IPS-11a (cell line): ENCODE measurements at regions not wholly inside any gene's neighbourhood (a gene's known extent, or its start where the extent isn't known, plus 50 kb on each side); places are given as distances from the start of the nearest gene placed in this dataset.
"Not testable (repeated sequence)": the region's sequence is repeated elsewhere in the genome, so short reads cannot be mapped to it uniquely, and the experiment has no call there.

Experiments used
- H3K4me3 ChIP-seq: one replicate; pipeline ENCODE4 v1.5.1; 2013; ENCODE audit warnings: low read depth, low read length, control low read depth

DNA sequence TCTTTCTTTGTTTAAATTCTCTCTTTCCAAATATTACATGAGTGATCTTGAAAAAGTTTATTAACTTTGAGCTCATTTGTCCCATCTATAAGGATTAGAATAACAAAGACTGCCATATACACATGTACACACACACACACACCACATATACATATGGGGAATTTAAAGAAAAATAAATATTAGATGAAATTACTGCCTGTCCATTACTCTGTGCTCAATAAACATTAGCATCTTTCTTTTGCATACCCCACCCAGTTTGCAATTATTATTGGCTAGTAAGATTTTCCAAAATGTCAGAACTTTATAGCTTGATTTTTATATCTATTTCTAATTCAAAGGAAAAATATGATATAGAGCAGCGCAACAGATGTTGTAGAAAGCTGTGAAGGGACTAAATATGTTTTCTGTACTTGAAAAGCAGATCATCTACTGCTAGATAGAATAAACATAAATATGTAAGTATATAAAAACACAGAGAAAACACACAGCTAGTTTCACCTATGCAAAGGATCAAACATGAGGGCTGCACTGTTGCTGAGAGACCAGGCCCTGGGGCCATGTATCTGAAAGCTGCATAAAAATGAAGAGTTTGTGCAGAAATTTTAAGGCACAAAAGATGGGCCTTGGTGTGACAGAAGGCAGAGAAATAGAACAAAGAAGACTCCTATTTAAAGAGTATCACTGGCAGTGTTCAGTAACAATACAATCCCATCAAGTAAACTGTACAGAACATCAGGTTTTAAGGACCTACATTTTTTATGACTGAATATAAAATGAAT is 114.2 kb upstream of the NECTIN3 start:
- H3K4me3 ChIP-seq: no peak overlapping the region

DNA sequence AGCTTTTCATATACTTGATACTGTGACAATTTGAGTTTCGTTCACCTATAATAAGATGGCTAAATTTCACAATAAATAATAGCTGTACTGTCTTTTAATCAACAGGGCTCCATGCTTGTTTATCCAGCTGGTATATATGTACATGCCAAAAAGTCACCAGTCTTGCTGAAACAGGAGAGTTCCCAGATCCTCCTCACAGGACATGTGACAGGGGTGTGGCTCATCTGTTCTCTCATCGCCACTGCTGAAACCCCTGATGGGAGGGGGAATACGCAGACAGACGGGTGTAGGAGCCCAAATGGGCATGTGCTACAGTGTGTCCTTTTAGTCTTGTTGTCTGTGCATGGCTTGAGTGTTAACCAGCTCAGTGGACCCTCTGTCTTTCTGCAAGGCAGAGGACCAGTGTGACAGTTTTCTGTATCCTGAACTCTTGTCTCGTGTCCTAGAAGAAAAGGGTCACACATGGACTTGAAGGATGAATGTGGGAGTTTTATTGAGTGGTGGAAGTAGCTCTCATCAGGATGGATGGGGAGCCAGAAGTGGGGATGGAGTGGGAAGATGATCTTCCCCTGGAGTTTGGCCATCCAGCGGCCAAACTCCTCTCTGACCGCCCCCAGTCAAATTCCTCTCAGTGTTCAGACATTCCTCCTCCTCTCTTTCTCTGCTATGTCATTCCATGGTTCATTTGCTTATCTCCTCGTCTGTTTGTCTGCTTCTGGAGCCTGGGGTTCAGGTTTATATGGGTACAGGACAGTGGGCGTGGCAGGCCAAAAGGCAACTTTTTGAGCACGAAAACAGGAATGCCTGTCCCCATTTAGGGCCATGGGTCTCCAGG is 113.1 kb upstream of the NECTIN3 start:
- H3K4me3 ChIP-seq: no peak overlapping the region

DNA sequence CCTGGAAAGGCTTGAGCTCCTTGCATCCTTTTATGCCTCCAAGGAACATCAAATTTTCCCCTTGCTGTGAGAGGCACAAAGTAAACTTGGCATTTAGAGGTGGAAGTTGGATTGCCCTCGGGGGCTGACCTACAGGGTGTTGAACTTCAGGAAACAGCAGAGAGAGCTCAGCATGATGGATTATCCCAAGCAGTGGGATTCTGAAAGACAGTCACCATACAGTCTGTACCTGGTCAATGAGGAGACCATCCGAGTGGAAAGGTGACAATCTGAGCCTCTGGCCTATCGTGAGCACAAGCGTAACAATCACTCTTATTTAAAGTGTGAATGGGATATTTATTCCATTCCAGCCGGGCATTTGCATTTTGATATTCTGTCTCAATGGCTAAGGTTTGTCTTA is 105.6 kb upstream of the NECTIN3 start:
- no peak overlapping the region for H3K4me3 ChIP-seq

DNA sequence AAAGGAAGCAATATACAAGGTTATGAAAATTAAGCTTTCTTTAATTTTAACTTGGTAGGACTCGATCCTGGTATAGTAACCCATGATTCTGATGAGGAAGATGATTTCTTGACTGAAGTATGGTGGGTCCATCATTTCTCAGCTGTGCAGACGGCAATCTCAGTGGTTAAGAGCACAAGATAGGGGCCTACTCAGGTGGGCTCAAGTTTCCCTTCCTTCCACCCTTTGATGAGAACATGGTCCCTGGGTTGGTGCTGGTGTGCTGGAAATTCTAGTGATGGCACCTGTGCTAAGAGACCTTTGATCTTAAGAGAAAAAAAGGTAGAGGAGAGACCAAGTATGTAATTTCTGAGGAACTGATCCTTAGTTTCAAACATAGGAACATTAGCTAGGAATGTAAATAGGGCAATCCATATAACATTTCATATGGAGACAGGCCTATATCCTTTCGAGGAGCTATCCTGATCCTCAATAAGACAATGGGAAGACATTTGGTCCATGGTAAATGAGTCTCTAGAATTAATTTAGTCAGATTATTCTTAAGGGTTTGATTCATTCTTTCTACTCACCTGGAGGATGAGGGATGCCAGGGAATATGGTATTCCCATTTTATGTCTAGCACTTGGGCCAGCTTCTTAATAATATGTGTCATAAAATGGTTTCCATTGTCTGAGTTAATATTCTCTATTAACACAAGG is 104.5 kb upstream of the NECTIN3 start:
- H3K4me3 ChIP-seq: no peak overlapping the region

DNA sequence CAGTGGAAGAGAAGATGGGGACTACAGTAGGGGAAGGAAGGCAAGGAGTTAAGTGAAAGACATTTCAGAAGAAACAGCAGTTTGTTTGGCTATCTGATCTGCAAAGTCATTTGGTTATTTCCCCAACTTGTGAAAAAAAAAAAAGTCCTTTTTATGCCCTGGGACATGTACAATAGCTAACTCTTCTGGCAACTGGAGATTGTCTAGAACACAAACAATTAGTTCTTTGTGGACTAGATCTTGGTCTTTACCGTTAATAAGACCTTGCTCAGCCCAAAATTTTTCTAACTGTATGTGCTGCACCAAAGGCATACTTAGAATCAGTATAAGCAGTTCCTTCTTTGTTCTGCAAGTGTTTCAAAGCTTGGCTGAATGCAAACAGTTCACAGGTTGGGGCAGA is 103.5 kb upstream of the NECTIN3 start:
- peak overlapping the region; percentile 13 for H3K4me3 ChIP-seq

DNA sequence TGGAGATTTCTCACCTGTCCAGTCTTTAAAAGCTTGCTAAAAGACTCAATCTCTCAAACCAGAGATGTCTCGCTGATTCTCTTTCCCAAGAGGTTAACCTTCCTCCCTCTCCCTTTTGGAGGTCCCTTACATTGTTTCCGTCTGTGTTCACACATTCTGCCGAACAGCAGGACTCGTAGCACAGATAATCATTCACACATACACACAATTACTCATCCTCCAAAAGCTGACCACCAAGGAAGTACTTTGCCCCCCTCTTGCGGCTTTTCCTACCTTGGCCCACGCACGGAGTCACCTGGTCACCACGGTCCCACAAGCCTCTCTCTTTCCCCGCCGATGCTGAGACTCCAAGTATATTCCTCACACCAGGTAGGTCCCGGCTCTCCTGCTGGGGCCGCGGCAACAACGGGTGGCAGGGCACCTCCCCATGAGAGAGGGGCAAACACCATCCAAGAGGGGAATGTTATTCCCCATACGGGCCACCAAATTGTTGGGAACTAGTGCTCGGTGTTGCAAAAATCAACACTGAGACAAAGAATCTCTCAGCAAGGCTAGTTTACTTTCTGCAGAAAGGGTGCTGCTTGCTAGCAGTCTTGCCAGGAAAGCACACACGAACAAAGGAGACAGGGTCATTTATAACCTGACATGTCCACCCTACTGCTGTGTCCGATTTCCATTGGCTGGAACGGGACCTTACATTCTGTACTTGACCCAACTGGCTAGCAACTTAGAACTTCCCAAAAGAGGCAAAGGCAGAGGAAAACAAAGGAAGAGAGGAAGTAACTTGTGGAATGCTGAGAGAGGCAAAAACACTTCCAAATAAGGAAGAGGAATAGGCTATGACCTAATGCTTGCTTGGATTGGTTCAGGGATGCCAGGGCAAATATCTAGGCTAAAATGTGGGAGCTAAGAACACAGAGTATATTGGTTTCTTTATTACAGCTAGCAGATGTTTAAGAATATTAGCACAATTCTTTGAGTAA is 102.1 kb upstream of the NECTIN3 start:
- peak overlapping the region; percentile 14 for H3K4me3 ChIP-seq

DNA sequence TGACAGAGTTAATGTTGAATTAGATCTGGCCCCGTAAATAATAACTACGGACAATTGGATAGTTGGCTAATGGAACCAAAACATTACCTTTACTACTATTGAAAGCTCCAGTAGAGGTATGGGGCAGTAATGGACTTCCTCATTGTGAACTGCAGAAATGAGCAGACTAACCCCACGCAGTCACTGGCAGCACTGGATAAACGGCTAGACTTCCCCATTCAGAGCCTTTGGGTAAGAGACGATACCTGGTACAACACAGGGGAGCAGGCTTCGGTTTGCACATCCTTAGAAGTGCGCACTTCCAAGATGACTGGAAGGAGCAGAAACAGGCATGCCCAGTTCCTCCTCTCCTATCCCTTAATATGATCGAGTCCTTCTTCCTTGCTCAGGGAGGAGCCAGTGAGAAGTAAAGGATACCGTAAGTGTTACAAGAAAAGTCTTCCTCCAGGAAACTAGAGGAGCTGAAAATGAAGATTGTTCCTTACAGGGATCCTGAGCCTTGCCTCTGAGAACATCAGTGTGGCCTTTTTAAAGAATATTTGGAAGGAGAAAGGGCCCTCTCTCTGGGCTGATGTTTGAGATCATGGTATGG is 100.5 kb upstream of the NECTIN3 start:
- H3K4me3 ChIP-seq: no peak overlapping the region

DNA sequence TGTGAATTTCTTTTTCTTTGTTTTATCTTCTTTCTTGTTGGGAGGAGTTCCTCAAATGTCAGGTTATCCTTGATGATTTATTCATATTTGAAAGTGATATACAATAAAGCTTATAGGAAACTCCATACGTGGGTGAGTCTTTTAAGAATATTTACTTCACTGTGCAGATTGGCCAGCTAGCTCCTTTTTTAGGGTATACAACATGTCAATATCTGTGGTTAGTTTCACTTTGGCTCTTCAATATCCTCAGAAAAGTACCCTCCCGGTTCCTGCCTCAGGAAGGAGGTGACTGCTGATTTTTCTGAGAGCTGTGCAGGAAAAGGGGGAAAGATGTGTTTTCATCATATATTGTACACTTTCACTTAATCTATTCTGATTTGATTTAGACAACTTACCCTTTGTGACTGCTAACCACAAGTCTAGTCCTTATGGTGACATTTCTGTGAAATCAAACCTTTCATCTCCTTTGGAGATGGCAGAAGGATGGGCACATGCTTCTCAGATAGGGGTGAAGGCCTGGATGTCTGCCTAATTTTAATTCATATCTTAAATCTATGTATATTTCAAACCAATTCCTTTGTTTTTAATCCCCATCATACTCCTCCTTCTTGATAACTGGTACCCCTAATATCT is 98.2 kb upstream of the NECTIN3 start:
- H3K4me3 ChIP-seq: no peak overlapping the region

DNA sequence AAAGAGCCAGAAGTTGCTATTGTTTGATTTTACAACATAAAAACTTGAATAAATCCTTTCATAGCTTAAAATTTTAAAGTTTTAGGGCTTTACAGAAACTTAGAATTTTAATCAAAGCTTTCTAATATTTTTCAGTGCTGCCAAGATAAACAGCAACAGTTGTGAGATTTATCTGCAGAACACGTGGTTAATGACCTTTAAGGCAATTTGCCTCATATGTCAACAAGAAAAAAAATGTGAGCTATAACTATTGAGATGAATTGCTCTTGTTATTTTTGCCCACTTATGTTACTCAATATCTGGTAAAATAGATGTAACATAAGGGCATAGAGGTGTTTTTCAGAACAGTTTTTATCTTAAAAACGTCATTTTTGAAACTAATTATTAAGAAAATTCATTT is 96.7 kb upstream of the NECTIN3 start:
- no peak overlapping the region for H3K4me3 ChIP-seq

DNA sequence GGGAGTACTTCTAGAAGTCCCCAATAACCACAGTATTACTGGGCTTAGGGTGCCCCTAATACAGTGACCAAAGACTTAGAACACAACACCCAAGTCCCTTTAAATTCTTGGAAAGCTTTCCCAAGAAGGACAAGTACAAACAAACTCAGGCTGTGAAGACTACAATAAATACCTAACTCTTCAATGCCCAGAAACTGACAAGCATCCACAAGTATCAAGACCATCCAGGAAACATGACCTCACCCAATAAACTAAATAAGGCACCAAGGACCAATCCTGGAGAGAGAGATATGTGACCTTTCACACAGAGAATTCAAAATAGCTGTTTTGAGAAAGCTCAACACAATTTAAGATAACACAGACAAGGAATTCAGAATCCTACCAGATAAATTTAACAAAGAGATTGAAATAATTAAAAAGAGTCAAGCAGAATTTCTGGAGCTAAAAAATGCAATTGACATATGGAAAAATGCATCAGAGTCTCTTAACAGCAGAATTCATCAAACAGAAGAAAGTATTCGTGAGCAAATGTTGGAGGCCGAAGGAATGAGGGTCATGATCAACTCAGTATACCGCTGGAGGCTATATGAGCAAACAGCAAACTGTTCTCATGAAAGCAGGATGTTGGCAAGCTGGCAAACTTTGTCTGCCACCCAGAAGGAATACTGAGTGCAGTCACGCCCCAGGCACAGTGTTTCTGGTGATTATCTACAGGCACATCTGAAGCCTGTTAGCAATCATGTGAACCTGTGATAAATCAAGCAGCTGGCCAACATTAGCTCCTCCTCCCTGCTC is 87.0 kb upstream of the NECTIN3 start:
- no peak overlapping the region for H3K4me3 ChIP-seq

DNA sequence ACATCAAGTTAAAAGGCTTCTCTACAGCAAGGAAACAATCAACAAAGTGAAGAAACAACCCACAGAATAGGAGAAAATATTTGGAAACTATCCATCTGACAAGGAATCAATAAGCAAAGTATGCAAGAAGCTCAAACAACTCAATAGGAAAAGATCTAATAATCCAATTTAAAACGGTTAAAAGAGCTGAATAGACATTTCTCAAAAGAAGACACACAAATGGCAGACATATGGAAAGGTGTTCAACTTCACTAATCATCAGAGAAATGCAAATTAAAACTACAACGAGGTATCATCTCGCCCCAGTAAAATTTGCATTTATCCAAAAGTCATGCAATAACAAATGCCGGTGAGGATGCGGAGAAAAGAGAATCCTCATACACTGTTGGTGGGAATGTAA is 82.2 kb upstream of the NECTIN3 start:
- H3K4me3 ChIP-seq: no peak overlapping the region

DNA sequence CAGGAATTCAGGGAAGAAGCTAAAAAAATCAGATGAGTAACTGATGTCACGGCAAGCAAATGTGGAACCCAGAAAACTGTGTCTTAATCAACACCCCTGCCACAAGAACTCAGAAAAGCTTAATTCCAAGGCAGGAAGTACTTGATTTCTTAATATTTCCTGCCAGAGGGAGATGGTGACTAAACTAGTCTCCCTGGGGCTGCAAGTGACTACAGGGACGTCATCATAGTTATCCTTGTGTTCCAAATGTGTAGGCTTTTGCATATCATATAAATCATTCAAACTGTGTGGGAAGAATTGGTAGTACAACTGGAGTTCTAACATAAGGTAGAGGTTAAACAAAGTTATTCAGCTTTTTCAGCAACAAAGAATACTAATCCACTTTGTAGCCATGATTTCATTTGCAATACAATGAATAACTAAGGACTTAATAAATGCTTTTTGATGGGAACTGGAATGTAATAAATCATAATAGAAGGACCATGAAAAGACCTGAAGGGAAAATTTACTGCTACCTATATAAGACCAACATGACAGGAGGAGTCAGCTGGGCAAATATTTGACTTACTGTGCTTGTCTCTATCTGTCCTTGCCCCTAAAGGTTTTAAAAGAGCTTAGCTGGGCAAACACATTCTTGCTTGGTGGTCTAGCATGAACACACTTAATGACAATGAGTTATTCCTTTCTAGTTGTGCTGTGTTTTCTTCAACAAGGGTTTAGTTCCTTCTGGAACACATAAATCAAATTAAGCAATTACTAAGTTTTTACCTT is 76.0 kb upstream of the NECTIN3 start:
- no peak overlapping the region for H3K4me3 ChIP-seq

DNA sequence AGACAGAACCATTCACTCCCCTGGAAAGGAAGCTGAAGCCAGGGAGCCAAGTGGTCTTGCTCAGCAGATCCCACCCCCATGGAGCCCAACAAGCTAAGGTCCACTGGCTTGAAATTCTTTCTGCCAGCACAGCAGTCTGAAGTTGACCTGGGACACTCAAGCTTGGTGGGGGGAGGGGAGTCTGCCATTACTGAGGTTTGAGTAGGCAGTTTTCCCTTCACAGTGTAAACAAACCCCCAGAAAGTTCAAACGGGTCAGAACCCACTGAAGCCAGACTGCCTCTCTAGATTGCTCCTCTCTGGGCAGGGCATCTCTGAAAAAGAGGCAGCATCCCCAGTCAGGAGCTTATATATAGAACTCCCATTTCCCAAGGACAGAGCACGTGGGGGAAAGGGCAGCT is 72.8 kb upstream of the NECTIN3 start:
- H3K4me3 ChIP-seq: not testable (repeated sequence)

DNA sequence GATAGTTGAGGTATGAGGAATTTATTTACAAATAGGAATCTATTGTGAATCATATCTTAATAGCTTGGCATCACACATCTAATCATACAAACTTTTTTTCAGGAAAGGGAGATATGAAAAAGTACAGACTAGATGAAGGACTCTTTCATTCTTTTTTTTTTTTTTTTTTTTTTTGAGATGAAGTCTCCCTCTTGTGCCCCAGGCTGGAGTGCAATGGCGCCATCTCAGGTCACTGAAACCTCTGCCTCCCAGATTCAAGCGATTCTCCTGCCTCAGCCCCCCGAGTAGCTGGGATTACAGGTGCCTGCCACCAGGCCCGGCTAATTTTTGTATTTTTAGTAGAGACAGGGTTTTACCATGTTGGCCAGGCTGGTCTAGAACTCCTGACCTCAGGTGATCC is 65.1 kb upstream of the NECTIN3 start:
- not testable (repeated sequence) for H3K4me3 ChIP-seq

DNA sequence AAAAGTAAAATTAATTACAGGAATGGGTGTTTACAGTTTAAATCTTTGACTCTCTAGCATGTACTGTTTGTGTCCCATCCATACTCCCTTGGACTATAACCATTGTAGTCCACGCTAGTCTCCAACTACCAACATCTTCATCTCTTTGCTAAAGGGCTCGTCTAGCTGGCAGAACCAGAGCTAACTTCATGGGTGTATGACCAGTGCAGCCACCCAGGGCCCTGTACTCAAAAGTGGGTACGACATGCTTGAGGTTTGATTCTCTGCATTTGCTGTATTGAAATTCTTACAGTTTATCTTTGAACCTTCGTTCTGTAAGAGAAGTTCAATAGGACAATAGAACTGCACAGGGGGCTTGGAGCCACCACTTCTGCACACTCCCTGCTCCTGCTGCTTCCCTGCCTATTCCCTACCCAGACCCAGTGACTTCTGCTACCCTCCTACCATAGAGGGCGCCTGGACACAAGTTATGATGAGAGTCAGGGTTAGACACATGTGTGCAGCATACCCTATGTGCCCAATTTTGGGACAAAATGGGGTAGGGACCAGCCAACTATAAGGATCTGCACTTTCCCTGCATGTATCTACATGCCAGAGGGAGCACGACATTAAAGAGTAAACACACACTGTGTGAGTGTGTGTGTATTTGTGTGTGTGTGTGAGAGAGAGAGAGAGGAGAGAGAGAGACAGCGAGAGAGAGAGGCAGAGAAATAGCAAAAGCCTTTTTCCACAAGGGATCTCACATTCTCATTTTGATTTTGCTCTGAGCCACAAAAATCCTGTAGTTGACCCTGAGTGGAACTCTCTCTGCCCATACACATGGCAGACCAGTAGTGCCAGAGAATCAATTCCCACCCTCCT is 59.0 kb upstream of the NECTIN3 start:
- H3K4me3 ChIP-seq: no peak overlapping the region
